Stimulated activated CD4-positive, alpha-beta T cell treated with anti-CD3 and anti-CD28 coated beads, Interleukin-12 subunit alpha, Interleukin-12 subunit beta, amount 100 ng/mL, for 24 hours (primary cell): ENCODE measurements at regions not wholly inside any gene's neighbourhood (a gene's known extent, or its start where the extent isn't known, plus 50 kb on each side); places are given as distances from the start of the nearest gene placed in this dataset.
"Not testable (repeated sequence)": the region's sequence is repeated elsewhere in the genome, so short reads cannot be mapped to it uniquely, and the experiment has no call there.

Experiments used
- DNase-seq, 2 experiments: peaks; one replicate each; pipeline ENCODE4 v3.0.0-alpha.2; 2020; ENCODE audit warnings: low read depth in 2 of 2

DNA sequence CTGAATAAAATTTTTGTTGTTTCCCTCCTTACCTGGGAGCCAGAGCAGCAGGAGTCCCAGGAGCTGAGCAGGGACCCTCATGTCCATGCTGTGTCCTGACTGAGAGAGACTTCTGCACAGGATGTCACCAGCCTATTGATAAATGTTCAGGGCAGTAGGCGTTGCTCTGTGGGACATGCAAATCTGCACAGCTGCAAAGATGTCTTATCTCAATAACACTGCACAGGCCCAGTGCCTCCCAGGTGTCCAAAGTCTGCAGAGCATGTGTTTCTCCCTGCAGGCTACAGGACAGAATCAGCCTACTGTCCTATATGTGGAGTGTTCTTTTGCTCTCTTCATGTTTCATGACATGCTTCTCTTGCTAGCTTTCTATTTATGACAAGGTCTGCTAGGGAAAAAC is 522.3 kb downstream of the RPIA start:
- DNase-seq = not testable (repeated sequence)

DNA sequence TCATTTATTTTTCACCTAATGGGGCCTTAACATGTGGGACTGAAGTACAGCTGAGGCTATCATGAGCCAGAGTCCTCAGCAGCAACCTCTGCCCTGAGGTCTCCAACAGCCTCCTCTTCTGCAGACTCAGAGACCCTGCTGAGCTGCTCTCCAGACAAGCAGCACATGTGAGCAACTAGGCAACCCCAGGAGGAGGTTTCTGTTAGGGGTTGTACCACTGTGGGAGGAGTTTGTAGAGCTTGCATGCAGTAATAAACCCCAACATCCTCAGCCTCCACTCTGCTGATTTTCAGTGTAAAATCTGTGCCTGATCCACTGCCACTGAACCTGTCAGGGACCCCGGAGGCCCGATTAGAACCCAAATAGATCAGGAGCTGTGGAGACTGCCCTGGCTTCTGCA is 530.0 kb downstream of the RPIA start:
- not testable (repeated sequence) for DNase-seq

DNA sequence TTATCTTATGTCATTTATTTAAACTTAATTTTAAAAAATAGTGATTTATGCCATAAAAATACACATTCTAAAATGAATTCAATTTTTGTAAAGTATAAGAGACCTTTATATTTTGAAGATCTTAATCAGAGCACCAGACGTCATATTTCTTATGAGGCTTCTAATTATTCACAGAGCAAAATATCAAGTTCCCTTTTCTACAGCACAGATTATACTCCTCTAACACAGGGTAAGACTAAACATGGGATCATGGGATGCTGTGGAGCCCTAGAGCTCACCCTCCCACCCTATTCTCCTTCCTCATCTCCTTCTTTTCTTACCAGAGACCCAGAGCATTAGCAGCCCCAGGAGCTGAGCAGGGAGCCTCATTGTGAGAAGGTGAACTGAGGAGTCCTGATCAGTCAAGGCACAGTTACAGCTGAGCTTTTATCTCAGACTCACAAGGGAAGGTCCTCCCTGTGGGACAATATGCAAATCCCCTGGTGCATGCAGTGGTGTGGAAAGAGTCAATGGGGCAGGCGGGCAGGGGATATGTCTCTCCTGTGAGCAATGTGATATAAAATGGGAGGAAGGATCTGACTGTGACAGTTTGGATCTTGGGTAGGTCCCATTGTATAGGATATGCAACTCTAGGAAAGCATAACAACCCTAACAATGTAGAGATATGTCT is 530.7 kb downstream of the RPIA start:
- DNase-seq = not testable (repeated sequence)

DNA sequence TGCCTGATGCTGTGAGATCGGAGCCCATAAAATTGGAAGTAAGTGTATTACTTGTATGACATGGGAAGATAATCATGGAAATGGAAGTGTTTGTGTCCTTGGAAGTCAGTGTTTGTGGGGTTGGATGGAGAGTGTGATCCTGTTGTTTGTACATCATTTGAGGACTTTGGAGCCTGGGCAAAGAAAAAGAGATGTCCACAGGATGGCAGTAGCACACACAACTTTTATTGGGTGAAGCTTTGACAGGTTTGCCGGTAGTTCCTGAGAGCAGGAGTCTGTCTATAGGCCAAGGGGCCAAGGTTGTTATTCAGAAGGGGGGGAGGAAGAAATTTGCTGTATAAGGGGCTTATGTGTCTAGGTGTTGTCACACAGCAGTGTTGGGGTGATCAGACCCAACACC is 533.3 kb downstream of the RPIA start:
- DNase-seq = not testable (repeated sequence)

DNA sequence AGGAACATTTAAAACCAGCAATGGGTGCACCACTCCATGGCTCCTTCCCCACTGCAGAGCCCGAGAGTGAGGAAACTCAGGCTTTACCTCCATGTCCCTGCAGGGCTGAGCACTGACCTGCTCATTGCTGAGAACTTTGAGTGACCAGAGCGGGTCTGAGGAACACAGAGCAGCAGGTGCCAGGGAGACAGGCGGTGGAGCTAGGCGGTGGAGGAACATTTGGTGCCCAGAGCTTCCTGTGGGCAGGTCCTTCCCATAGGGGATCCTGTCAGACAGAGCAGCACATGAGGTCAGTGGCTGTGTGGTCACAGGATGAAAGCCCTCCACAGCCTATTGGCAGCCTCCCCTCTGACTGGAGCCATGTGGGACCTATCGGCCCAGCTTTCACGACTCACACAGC is 538.5 kb downstream of the RPIA start:
- not testable (repeated sequence) for DNase-seq

DNA sequence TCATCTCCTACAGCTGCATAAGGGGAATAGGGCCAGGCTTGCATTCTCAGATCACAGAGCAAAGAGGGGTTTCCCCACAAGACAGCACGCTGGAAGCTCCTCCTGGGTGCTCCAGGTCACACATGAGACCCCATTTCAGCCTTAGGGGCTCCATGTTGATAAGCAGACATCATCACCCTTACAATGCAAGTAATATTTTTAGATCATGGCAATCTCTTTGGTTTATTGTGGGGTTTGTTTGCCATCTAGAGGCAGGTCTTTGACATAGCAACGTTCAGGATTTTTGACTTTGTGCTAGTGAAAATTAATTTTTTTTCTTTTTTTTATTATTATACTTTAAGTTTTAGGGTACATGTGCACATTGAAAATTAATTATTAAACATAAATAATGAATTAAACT is 539.8 kb downstream of the RPIA start:
- not testable (repeated sequence) for DNase-seq

DNA sequence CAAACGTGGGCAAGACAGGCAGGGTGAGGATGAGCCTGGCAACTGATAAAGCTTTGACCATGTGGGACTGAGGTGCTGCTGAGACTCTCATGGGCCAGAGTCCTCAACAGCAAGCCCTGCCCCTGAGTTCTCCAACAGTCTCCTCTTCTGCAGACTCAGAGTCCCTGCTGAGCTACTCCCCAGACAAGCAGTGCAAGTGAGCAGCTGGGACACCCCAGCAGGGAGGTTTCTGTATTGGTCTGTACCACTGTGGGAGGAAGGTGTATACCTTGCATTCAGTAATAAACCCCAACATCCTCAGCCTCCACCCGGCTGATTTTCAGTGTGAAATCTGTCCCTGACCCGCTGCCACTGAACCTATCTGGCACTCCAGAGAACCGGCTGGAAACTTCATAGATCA is 542.5 kb downstream of the RPIA start:
- DNase-seq = not testable (repeated sequence)

DNA sequence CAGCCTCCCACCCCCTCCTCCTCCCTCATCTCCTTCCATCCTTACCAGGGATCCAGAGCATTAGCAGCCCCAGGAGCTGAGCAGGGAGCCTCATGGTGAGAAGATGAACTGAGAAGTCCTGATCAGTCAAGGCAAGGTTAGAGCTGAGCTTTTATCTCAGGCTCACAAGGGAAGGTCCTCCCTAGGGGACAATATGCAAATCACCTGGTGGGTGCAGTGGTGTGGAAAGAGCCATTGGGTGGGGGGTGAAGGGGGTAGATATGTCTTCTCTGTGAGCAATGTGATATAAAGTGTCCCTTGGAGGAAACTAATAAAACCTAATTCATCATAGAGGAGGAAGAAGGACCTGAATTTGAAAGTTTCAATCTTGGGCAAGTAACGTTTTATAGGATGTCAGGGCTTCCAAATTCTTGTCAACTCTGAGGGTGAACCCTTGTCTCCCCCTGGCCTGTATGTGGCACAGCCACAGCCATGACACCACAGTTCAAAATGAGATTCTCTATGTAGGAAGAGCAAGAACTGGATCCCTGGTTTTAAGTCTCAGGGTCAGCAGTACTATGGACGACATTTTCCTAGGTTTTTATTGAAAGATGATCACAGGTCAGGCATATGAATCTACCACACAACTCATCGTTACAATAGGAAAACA is 543.5 kb downstream of the RPIA start:
- DNase-seq = not testable (repeated sequence)

DNA sequence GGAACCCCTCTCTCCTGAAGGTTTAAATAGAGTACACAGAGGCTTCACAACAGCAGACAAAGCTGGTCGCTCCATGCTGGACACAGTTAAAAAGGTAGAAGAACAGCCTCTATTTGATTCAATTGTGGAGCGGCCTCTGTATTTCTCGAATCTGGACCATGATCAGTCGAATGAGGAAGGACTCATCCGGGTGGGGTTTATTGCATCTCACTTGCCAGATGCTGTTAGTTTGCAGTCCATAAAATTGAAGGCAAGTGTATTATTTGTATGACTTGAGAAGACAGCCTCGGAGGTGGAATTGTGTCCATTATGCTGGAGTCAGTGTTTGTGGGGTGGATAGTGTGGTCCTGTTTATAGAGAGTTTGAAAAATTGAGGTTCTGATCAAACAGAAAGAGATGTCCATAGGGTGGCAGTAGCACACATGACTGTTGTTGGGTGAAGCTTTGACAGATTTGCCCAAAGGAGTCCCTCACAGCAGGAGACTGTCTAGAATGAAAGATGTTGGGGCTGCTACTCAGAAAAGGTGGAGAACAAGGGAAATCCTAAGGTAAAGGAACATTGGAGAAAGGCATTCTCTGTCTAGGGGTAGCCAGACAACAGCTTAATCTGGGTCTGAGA is 545.5 kb downstream of the RPIA start:
- DNase-seq = not testable (repeated sequence)

DNA sequence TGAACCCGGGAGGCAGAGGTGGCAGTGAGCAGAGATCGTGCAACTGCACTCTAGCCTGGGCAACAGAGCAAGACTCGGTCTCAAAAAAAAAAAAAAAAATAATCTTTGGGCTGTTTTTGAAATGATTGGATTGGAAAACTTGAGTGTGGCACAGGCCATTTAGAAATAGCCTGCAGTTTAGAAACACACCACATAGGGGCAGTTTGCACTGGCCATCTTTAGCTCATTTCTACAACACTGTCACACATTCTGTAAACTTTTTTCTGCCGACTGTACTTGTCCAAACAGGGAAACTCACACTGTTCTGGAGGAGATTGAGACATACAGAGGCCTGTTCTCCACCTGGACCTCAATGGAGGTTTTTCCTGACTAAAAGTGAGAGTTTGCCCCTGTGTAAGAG is 546.3 kb downstream of the RPIA start:
- DNase-seq = not testable (repeated sequence)

DNA sequence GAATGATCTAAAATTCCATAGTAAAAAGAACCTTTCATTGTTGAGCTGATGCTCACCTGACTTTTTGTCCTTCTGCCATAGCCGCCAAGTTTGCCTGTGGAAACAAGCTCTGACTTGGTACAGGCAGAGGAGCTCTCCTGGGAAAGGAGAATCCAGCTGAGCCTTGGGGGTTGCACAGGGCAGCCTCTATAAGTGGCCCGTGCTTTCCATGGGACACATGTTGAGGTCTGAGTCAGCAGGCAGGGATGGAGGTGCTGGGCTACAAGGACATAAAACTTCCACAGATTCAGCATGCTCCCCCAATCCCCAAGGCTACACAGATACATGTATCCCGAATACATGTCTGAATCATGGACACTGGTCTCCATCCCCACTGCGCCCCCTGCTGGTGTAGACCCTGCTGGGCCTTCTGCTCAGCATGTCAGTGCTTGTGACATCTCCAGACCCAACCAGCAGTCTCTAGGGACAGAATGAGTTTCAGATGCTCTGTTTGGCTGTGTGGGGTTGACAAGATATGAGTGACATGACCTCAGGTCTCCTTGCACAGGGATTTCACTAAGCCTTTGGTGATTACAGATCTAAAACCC is 551.7 kb downstream of the RPIA start:
- DNase-seq = not testable (repeated sequence)

DNA sequence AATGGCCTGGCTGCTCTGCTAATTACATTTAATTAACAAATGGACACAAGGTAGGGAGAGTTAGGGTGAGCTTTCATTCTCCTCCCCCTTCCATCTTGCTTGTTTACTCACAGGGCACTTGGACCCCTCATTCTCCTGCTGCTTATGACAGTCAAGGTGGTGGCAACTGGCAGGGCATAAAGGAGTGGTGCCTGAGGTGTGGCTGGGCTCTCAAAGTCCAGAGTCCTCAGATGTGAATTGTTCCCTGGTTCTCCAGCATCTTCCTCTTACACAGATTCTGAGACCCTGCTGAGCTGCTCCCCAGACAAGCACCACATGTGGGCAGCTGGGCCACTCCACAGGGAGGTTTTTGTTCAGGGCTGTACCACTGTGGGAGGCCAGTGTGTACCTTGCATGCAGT is 552.9 kb downstream of the RPIA start:
- DNase-seq = not testable (repeated sequence)

DNA sequence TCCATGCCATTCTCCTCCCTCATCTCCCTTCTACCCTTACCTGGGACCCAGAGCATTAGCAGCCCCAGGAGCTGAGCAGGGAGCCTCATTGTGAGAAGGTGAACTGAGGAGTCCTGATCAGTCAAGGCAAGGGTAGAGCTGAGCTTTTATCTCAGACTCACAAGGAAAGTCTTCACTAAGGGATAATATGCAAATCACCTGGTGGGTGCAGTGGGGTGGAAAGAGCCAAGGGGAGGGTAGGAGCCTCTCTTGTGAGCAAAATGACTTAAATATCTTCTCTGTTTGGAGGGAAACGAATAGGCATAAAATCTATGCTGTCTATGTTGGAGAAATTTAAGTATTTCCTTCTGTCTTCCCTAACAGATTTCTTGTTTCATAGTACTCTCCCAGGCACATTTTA is 554.0 kb downstream of the RPIA start:
- not testable (repeated sequence) for DNase-seq

DNA sequence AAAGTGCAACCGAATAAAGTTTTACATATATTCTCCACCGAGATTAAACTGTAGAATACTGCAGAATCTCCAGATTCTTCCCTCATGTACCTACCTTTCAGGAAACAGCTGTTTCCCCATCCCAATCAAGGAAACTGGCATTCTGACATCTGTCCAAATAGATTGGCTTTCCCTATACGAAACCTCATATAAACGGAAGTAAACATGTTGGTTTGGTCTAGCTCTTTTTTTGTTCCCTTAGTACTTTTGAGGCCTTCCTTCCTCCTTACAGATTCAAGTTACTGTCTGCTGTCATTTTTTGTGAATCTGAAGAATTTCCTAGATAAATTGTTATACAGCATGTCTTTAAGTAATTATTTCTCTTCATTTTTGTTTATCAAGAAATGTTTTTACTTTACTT is 554.6 kb downstream of the RPIA start:
- not testable (repeated sequence) for DNase-seq

DNA sequence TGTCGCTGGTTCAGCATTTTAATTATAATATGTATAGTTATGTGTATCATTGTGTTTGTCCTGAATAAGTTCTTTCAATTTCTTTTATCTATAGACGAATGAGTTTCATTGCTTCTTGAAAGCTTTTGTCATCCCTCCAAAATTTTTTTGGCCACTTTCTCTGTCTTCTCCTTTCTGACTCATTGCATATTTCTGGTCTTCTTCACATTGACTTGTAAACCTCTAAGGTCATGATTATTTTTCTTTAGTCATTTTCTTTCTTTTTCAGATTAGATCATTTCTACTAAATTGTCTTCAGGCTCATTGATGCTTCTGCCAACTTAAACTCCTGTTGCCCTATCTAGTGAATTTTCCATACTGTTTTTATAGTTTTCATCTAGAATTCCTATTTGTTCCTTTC is 555.1 kb downstream of the RPIA start:
- not testable (repeated sequence) for DNase-seq

DNA sequence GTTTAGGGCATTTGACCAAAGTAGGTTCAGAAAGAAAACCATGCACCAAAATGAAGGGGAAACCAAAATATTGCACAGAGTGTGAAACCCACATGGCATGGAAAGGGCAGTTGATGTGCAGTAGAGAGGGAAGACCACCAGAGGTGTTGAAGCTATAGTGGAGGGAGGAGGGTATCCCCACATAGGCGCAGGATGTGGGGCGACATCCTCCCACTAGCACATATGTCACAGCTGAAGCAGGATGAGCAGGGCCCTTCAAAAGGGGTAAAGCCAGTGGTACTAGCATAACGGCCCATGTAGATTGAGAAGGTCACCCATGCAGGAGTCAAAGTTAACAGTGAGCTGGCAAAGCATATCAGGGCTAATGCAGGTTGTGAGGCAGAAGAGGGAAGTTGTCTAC is 563.5 kb downstream of the RPIA start:
- DNase-seq = not testable (repeated sequence)

DNA sequence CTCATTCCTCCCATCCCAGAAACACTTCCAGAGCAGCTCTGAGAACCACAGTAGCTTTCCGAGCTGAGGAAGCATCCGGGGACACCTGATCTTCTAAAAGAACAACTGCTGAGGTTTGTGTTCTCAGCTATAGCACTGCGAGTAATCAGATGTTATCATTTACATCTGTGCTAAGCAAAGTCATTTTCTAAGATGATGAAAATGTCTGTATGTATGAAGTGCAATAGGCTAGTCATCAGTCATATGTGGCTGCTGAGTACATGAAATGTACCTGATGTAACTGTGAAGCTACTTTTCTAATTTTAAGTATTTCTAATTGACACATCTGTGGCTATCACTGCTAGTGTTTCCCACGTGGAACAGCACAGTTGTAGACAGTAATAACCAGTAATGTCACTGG is 582.0 kb downstream of the RPIA start:
- not testable (repeated sequence) for DNase-seq

DNA sequence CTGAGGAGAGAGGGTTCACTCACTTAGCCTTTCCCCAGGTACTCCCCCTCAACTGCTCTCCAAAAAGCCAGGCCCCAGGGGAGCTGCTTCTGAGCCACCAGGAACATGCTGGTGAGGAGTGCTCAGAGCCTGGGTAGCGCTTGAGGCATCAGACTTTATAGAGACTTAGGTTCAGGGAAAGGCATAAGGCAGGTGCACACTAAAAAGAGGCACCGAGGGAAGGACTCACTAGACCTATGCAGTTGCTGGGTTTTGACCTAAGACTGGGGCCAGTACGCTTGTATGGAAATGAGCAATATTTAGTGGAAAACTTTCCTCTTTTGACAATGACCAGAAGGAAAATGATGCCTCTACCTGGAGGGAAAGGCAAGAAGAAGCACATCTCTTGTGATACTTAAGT is 589.1 kb downstream of the RPIA start:
- DNase-seq = not testable (repeated sequence)

DNA sequence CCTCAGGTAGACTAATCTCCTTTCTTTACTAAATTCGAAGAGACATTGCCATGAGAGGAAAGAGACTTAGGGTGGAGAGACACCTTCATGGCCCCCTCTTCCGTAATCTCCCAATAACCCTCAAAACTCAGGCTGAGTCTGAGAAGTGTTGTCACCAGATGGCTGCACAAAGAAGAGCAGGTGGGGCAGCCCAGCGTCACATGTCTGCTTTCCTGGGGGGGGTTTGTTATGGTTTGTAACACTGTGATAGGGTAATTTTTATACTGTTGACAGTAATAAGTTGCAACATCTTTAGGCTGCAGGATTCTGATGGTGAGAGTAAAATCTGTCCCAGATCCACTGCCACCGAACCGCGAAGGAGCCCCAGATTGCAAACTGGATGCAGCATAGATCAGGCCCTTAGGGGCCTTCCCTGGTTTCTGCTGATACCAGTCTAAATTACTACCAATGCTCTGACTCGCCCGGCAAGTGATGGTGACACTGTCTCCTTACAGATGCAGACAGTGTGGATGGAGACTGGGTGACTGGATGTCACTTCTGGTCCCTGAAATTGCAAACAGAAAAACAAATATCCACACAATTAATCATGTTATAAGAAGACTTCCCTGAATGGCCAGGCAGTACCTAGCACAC is 595.1 kb downstream of the RPIA start:
- DNase-seq = not testable (repeated sequence)

DNA sequence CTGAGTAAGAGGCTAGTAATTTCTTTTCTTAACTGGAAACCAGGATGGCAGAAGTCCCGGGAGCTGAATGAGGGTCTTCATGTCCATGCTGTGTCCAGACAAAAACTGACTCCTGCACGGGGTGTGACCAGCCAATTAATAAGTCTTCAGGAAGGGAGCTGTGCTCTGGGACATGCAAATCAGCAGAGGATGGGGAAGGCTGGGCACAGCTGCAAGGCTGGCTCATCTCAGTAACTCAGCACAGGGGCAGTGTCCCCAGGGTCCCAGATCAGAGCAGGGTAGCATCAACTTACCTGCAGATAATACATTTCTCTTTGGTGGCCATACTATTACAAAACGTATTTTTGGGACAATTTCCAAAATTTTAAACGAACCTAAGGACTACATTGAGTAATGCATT is 595.6 kb downstream of the RPIA start:
- not testable (repeated sequence) for DNase-seq

DNA sequence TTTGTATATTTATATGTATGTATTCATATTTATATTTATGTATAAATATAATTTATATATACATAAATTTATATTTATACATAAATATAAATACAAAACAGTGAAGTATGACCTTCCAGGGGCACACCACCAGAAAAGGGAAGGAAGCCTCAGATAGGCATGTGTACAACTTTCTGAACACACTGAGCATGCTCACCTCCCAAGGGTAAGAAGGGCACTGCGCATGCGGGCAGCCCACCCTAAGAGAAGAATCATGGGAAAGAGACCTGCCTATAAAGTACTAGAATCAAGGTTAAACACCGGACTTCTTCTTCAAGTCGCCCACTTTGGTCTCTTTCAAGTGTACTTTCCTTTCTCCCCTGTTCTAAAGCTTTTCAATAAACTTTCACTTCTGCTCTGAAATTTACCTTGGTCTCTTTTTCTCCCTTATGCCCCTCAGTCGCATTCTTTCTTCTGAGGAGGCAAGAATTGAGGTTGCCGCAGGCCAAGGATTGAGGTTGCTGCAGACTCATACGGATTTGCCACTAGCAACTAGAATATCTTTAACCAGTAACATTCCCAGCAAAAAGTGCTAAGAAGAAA is 600.3 kb downstream of the RPIA start:
- not testable (repeated sequence) for DNase-seq

DNA sequence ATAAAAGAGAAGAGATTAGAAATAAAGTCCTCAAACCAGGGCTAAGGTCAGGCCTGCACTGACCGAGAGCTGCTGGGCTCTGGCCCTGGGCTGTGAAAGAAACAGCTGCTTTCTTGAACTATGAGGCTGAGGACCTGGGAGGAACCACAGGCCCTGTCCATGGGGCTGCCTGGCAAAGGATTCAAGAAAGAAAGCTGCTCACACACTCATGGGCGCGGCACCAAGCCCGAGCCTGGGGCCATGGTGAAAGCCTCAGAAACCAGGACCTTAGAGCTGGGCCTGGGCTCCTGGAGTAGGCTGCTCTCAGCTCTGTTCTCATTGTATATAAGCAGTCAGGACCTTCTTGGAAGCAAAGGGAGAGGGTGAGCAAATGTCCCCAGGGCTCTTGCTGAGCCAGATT is 601.9 kb downstream of the RPIA start:
- DNase-seq = not testable (repeated sequence)
